HG03064 (cell line): ENCODE measurements at regions not wholly inside any gene's neighbourhood (a gene's known extent, or its start where the extent isn't known, plus 50 kb on each side); places are given as distances from the start of the nearest gene placed in this dataset.
"Not testable (repeated sequence)": the region's sequence is repeated elsewhere in the genome, so short reads cannot be mapped to it uniquely, and the experiment has no call there.

Source experiments
- ATAC-seq: cut with Tn5 transposase; IDR thresholded peaks from one replicate; pipeline ENCODE4 v1.9.1; 2021; ENCODE audit warnings: low read depth; ENCODE audit not compliant: unreplicated experiment

DNA sequence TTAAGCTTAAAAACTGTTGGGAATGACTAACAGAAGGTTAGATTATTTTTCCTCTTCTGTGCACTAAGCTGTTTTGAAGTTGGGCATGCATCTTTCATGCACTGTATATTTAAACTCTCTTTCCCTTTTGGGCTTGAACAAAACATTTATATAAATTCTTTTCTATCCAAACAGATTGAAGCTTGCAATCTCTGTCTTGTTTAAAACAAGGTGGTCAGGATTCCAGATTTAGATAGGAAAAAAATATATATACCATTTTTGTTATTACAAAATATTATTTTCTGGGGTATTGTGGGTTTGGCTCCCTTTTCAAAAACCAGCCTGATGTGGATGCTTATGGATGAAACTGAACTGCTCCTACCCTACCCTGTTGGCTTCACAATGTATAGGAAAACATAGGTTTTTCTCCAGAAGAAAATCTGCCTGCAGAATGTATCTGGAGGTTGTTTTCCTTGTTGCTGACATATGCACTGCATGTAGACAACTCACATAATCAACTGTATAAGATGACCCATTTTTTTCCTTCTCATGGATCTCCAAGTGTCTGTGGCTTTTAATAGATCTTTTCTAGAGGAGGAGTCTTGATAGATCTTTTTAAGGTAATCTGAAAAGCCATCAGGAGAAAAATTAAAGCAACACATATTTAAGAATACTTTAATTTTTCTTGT, 146.3 kb downstream of the PRL start:
- no peak for ATAC-seq

- ATAC-seq = no peak
Observed at GRCh38 chr6:22151892-22152291, 144.9 kb downstream of the PRL start.

GRCh38 chr6:22152841-22153240, 144.0 kb downstream of the PRL start:
- no peak for ATAC-seq

GRCh38 chr6:22153384-22154158, 143.3 kb downstream of the PRL start:
- no peak for ATAC-seq

GRCh38 chr6:22155551-22155950, 141.3 kb downstream of the PRL start:
- no peak for ATAC-seq

GRCh38 chr6:22157233-22157632, 139.6 kb downstream of the PRL start:
- no peak for ATAC-seq

GRCh38 chr6:22164236-22164635, 132.6 kb downstream of the PRL start:
- ATAC-seq = no peak

- not testable (repeated sequence) for ATAC-seq
Observed at GRCh38 chr6:22171006-22171405, 125.8 kb downstream of the PRL start.

GRCh38 chr6:22171885-22172284, 125.0 kb downstream of the PRL start:
- not testable (repeated sequence) for ATAC-seq

DNA sequence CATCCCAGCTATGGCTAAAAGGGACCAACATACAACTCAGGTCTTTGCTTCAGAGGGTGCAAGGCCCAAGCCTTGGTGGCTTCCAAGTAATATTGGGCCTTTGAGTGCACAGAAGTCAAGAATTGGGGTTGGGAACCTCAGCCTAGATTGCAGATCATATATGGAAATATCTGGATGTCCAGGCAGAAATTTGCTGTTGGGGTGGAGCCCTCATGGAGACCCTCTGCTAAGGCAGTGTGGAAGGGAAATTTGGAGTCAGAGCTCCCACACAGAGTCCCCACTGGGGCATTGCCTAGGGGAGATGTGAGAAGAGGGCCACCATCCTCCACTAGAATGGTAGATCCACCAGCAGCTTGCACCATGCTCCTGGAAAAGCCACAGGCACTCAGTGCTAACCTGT, 123.5 kb downstream of the PRL start:
- no peak for ATAC-seq

- ATAC-seq = not testable (repeated sequence)
Observed at GRCh38 chr6:22180250-22180649, 116.6 kb downstream of the PRL start.

DNA sequence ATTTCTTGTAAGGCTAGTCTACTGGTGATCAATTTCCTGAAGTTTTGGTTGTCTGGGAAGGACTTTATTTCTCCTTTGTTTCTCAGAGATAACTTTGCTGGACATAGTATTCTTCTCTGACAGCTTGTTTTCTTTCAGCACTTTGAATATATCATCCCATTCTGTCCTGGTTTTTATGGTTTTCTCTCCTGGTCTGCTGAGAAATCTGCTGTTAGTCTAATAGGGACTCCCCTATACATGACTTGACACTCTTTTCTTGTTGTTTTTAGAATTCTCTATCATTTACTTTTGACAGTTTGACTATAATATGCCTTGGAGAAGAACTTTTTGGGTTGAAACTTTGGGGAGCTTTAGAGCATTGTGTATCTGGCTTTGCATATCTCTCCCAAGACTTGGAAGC, 112.5 kb downstream of the PRL start:
- ATAC-seq = no peak

GRCh38 chr6:22189946-22190345, 106.9 kb downstream of the PRL start:
- ATAC-seq = no peak

- no peak for ATAC-seq
Observed at GRCh38 chr6:22194188-22194921, 102.5 kb downstream of the PRL start.

GRCh38 chr6:22199771-22200170, 97.1 kb downstream of the PRL start:
- no peak for ATAC-seq

DNA sequence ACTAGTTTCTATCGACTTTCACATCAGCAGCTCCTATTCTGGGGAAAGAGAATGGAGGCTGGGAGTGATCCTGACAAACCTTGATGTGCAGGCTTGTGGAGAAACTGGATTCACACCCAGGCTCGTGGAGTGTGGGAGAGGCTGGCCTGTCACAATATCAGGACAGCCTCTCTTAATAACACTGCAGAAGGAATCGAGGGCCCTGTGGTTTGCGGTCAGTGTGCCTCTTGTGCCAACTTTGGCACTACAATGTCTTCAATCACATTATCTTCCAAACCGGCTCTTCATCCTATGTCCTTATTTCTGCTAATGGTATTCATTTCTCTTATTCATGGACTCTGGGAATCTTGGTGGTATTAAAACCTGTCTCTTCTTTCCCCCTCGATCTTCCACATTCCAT, 92.7 kb downstream of the PRL start:
- ATAC-seq = no peak

DNA sequence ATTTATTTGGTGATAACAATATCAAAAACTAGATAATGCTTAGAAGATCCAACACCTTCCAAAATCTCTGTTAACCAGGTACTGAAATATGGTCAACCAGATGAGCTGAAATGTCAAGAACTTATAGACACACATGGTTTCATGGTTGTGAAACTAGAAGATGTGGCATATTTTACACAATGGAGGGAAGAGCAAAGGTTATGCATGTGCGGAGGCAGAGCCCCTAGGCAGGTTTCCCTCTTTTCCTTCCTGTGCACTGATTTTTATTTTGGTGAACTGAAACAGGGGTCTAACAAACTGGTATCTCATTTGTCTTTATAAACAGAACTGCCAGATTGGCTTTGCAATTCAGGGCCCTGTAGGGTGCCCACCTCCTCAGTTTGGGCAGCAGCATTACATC, 91.6 kb downstream of the PRL start:
- ATAC-seq = no peak

DNA sequence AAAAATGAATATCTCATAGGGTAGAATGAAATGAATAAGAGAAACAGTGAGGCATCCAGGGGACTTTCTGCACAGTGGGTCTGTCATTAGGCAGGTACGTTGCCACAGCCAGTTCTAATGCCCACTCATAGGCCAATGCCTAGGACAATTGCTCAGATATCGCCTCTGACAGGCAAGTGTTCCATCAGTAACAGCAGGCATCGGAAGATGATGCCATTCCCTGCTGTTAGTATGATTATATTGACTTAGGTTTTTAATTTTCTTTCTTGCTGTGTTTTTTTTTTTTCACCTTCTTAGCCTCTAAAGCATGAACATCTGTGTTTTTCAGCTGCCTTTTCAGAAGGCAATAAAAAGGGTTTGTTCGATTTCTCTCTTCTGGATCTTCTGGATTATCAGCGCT, 90.7 kb downstream of the PRL start:
- no peak for ATAC-seq

DNA sequence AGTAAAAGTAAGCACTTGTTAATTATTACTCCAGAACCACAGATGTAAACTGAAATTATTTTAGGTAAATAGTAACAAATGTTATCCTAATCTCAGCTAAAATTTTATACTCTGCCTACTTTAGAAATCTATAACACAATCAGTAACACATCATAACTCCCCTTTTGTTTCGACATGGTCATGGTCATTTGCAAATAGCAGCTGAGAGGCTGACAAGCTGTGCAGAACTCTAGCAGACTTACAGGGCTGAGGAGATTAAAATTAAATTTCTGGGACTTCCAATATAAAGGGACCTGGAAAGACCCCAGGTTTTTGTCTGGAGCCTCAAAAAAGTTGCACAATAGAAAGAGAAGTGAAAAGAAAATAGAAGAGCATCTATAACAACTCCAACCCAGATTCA, 88.8 kb downstream of the PRL start:
- ATAC-seq = no peak

DNA sequence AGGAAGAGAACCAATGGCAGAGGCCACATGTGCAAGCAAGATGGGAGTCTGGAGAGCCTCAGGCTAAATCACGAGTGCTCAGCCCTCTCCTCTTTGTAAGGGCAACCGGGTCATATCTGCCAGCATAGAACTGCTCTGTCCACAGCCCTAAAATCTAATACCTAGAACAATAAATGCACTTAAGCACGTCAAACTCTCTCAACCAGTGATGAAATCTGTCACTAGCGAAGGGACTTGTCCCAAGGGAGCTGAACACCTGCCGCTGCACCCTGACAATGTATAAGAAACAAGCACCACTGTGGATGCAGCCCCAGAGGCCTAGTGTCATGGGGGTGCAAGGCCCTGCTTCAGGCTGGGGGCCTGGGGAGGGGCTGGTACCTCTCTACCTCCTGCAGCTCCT, 82.5 kb downstream of the PRL start:
- ATAC-seq = no peak

- not testable (repeated sequence) for ATAC-seq
Observed at GRCh38 chr6:22215474-22215873, 81.4 kb downstream of the PRL start.

- no peak for ATAC-seq
Observed at GRCh38 chr6:22218410-22218809, 78.4 kb downstream of the PRL start.
